ENCODE measurements at regions not wholly inside any gene's neighbourhood (a gene's known extent, or its start where the extent isn't known, plus 50 kb on each side); places are given as distances from the start of the nearest gene placed in this dataset.

- intact Hi-C loops (cut with DNase I): no loop called here
- no peak for TF ChIP-seq EP300 (IDR thresholded peaks at IDR 0.05)
- no peak for TF ChIP-seq CTCF (IDR thresholded peaks at IDR 0.05)
- TF ChIP-seq POLR2A (IDR thresholded peaks at IDR 0.05): no peak
Measured at GRCh38 chr9:26205261-26205660, 527.0 kb upstream of the TUSC1 start.

GRCh38 chr9:26193237-26193636 lies 515.0 kb upstream of the TUSC1 start:
- WGBS, 3 donors: 82 to 90% (median 83%) methylated on average over 2 of the region's 2 CpGs
- H3K36me3 ChIP-seq: no peaks in the 10 kb centered on the region

More at GRCh38 chr9:26205261-26205660, 527.0 kb upstream of the TUSC1 start:
- Histone ChIP-seq H3K27ac (no peak overlapping the region), H3K36me3 (no peaks in the 10 kb centered on the region), H3K4me1 (ENCODE audit: insufficient read depth) (no peaks in the 10 kb centered on the region), H3K4me3 (no peak overlapping the region), H3K27me3 (no peaks in the 10 kb centered on the region), H3K9me3 (no peaks in the 10 kb centered on the region)
- DNase-seq: no peak
- WGBS, 3 donors: 83 to 85% (median 84%) methylated on average over 3 of the region's 3 CpGs

GRCh38 chr9:26191711-26192110 lies 513.5 kb upstream of the TUSC1 start:
- H3K36me3 ChIP-seq: no peaks in the 10 kb centered on the region
- TF ChIP-seq CTCF (IDR thresholded peaks at IDR 0.05) (no peak), POLR2A (IDR thresholded peaks at IDR 0.05) (no peak), EP300 (IDR thresholded peaks at IDR 0.05) (no peak)
- peaks cover 0 to 10% of the 10 kb centered on the region in 2 donors for H3K9me3 ChIP-seq
- no peak overlapping the region for H3K4me3 ChIP-seq
- no peaks in the 10 kb centered on the region for H3K27me3 ChIP-seq
- no peaks in the 10 kb centered on the region for H3K4me1 ChIP-seq (ENCODE audit: insufficient read depth)
- WGBS, 3 donors: 0 to 100% (median 59%) methylated on average over 1 of the region's 1 CpG
- no peak for DNase-seq
- no peak overlapping the region for H3K27ac ChIP-seq
- intact Hi-C loops (cut with DNase I): no loop called here

More at GRCh38 chr9:26193237-26193636, 515.0 kb upstream of the TUSC1 start:
- Histone ChIP-seq H3K9me3 (peaks cover 0 to 4% of the 10 kb centered on the region in 2 donors), H3K27ac (no peak overlapping the region), H3K4me3 (no peak overlapping the region), H3K4me1 (ENCODE audit: insufficient read depth) (no peaks in the 10 kb centered on the region), H3K27me3 (no peaks in the 10 kb centered on the region)
- intact Hi-C loops (cut with DNase I): no loop called here
- no peak for DNase-seq
- TF ChIP-seq CTCF (IDR thresholded peaks at IDR 0.05) (no peak), POLR2A (IDR thresholded peaks at IDR 0.05) (no peak), EP300 (IDR thresholded peaks at IDR 0.05) (no peak)

- 44 to 53% (median 48%) methylated on average over 2 of the region's 2 CpGs for WGBS, 3 donors
- Histone ChIP-seq H3K36me3 (no peaks in the 10 kb centered on the region), H3K4me1 (ENCODE audit: insufficient read depth) (no peaks in the 10 kb centered on the region), H3K9me3 (no peaks in the 10 kb centered on the region), H3K27ac (no peak overlapping the region), H3K4me3 (no peak overlapping the region), H3K27me3 (no peaks in the 10 kb centered on the region)
- TF ChIP-seq CTCF (IDR thresholded peaks at IDR 0.05): no peak
- no peak for TF ChIP-seq EP300 (IDR thresholded peaks at IDR 0.05)
- no peak for TF ChIP-seq POLR2A (IDR thresholded peaks at IDR 0.05)
- intact Hi-C loops (cut with DNase I): no loop called here
- no peak for DNase-seq
Measured at GRCh38 chr9:26181836-26182235, 503.6 kb upstream of the TUSC1 start.
